Spinal cord (tissue), 10 donors: ENCODE measurements at regions not wholly inside any gene's neighbourhood (a gene's known extent, or its start where the extent isn't known, plus 50 kb on each side); places are given as distances from the start of the nearest gene placed in this dataset. TPM values are rescaled to one million over a fixed set of nuclear protein-coding genes. Genes with fewer than 3 reads are reported as not detected.
"Not testable (repeated sequence)": the region's sequence is repeated elsewhere in the genome, so short reads cannot be mapped to it uniquely, and the experiment has no call there.

Experiments
- DNase-seq, 6 donors: peaks; one replicate each; pipeline versions ENCODE4 v3.0.0 to v3.0.0-alpha.2; 2013 to 2015; ENCODE audit warnings: low spot score in 6 of 6, low read depth in 4 of 6
- H3K27ac ChIP-seq: one replicate; pipeline ENCODE4 v1.5.1; 2013; ENCODE audit warnings: low read depth, low read length, control low read depth
- H3K27me3 ChIP-seq: one replicate; pipeline ENCODE4 v1.6.1; 2013; ENCODE audit warnings: low read length; ENCODE audit not compliant: control insufficient read depth, insufficient read depth
- H3K36me3 ChIP-seq: one replicate; pipeline ENCODE4 v1.6.1; 2013; ENCODE audit warnings: low read length; ENCODE audit not compliant: control insufficient read depth, insufficient read depth
- H3K4me1 ChIP-seq: one replicate; pipeline ENCODE4 v1.6.1; 2013; ENCODE audit warnings: low read length; ENCODE audit not compliant: control insufficient read depth, insufficient read depth
- H3K4me3 ChIP-seq: one replicate; pipeline ENCODE4 v1.5.1; 2013; ENCODE audit warnings: low read depth, low read length, control low read depth
- H3K9me3 ChIP-seq: one replicate; pipeline ENCODE4 v1.6.1; 2013; ENCODE audit warnings: low read length; ENCODE audit not compliant: control insufficient read depth, insufficient read depth
- WGBS: methylation state at CpG from one replicate; pipeline ENCODE4 v1.1.5; 2013; ENCODE audit warnings: missing lambda C conversion rate; ENCODE audit not compliant: insufficient coverage; 5-methylcytosine and 5-hydroxymethylcytosine counted together
- small RNA-seq: library from RNA; depleted of rRNA; stranded (forward); fragments of <200 nt; gene quantifications from one replicate; pipeline ENCODE3, GENCODE V24; 2014; ENCODE audit warnings: low replicate concordance
- donor health status: healthy.

- H3K27me3 ChIP-seq = no peaks in the 10 kb centered on the region
- H3K36me3 ChIP-seq = peaks cover 3% of the 10 kb centered on the region
- no peak for DNase-seq
- H3K4me1 ChIP-seq = no peaks in the 10 kb centered on the region
- no peaks in the 10 kb centered on the region for H3K9me3 ChIP-seq
- 86% methylated on average over 2 of the region's 6 CpGs for WGBS
- no peak overlapping the region for H3K27ac ChIP-seq
- no peak overlapping the region for H3K4me3 ChIP-seq
Observed at GRCh38 chr14:89468566-89468965, 51.5 kb upstream of the FOXN3 start.

DNA sequence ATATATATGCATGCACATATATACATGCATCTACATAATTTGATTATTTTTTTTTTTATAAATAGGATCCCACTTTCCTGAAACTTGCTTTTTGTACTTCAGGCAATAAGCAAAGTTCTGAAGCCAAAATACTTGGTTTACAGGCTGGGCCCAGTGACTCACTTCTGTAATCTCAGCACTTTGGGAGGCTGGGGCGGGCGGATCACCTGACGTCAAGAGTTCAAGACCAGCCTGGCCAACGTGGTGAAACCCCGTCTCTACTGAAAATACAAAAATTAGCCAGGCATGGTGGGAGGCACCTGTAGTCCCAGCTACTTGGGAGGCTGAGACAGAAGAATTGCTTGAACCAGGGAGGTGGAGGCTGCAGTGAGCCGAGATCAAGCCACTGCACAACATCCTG is 51.0 kb upstream of the FOXN3 start:
- not testable (repeated sequence) for DNase-seq, H3K27me3 ChIP-seq, H3K4me1 ChIP-seq, H3K27ac ChIP-seq, H3K36me3 ChIP-seq, H3K4me3 ChIP-seq, H3K9me3 ChIP-seq
- 100% methylated on average over 1 of the region's 6 CpGs for WGBS

DNA sequence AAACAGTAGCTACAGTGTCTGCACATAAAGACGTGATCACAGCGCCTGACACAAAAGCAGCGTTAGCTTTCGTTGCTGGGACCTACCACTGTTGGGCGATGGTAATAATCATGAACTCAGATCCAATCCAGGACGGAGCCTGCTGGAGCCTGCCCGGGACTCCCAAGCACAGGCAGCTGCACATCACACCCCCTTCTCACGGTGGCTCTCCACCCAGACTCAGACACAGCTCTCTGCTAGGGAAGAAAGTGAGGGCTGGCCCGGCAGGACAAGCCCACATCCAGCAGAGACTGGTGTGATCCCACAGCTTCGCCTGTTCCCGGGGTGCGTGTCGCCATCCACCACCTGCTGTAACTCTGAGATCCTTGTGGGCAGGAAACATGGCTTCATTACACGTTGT is 49.9 kb upstream of the FOXN3 start:
- H3K36me3 ChIP-seq = peaks cover 3% of the 10 kb centered on the region
- no peak for DNase-seq
- WGBS = 71% methylated on average over 12 of the region's 14 CpGs
- no peaks in the 10 kb centered on the region for H3K4me1 ChIP-seq
- H3K9me3 ChIP-seq = no peaks in the 10 kb centered on the region
- no peaks in the 10 kb centered on the region for H3K27me3 ChIP-seq
- H3K27ac ChIP-seq = no peak overlapping the region
- H3K4me3 ChIP-seq = no peak overlapping the region

Small RNAs in the stretch of these regions (small RNA-seq; reads per million reads assigned to genes)
- gene RF00019 (not detected), gene RN7SKP107 (not detected)
